ENCODE measurements at regions not wholly inside any gene's neighbourhood (a gene's known extent, or its start where the extent isn't known, plus 50 kb on each side); places are given as distances from the start of the nearest gene placed in this dataset.

DNA sequence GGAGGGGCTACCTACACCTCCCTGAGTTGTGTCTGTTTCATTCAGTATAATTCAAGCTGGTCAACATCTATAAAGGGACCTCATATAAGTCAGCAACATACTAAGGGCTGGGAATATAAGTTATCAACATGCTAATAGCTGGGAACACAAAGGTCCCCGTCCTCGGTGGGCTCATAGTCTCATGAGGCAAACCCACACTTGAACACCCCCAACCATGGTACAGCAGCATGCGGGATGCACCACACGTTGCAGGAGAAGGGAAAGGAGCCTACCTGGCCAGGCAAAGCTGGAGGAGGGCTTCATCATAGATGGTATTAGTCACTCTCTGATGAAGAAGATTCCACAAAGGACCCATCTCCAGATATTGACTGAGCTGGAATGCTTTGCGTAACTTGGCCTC is 561.8 kb upstream of the B3GAT1 start:
- TF ChIP-seq, protein P1, sequence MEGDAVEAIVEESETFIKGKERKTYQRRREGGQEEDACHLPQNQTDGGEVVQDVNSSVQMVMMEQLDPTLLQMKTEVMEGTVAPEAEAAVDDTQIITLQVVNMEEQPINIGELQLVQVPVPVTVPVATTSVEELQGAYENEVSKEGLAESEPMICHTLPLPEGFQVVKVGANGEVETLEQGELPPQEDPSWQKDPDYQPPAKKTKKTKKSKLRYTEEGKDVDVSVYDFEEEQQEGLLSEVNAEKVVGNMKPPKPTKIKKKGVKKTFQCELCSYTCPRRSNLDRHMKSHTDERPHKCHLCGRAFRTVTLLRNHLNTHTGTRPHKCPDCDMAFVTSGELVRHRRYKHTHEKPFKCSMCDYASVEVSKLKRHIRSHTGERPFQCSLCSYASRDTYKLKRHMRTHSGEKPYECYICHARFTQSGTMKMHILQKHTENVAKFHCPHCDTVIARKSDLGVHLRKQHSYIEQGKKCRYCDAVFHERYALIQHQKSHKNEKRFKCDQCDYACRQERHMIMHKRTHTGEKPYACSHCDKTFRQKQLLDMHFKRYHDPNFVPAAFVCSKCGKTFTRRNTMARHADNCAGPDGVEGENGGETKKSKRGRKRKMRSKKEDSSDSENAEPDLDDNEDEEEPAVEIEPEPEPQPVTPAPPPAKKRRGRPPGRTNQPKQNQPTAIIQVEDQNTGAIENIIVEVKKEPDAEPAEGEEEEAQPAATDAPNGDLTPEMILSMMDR (IDR thresholded peaks at IDR 0.05): no peak
- no peak for TF ChIP-seq POLR2A (IDR thresholded peaks at IDR 0.05)
- no peak for TF ChIP-seq EP300 (IDR thresholded peaks at IDR 0.05)
